HCT116 (cell line): ENCODE measurements at regions not wholly inside any gene's neighbourhood (a gene's known extent, or its start where the extent isn't known, plus 50 kb on each side); places are given as distances from the start of the nearest gene placed in this dataset.

Experiments
- CTCF ChIP-seq, 3 experiments: fragments of 200-600 bp in 1 of 3; sonication (generic) in 1 of 3; IDR thresholded peaks in 2 of 3; conservative IDR thresholded peaks in 1 of 3; 2 replicates each; pipeline ENCODE4 v1.5.1; 2012 to 2017; ENCODE audit warnings: low read depth in 2 of 3, low read length in 2 of 3, antibody characterized with exemption in 1 of 3, borderline replicate concordance in 1 of 3, control low read depth in 1 of 3, mild to moderate bottlenecking in 1 of 3, mixed read lengths in 1 of 3, mixed run types in 1 of 3, moderate library complexity in 1 of 3; ENCODE audit not compliant: insufficient read depth in 1 of 3
- EGR1 ChIP-seq: IDR thresholded peaks from 2 replicates; pipeline ENCODE4 v1.6.1; 2012; ENCODE audit warnings: low read depth
- EZH2 ChIP-seq: fragments of 200-600 bp; sonication (generic); IDR thresholded peaks from 2 replicates; pipeline ENCODE4 v1.6.1; 2017; ENCODE audit warnings: antibody characterized with exemption, mixed run types
- EZH2phosphoT487 ChIP-seq: fragments of 200-600 bp; IDR thresholded peaks from 2 replicates; pipeline ENCODE4 v1.6.1; 2018; ENCODE audit warnings: antibody characterized with exemption, borderline replicate concordance
- MAX ChIP-seq: IDR thresholded peaks from 2 replicates; pipeline ENCODE4 v1.6.1; 2012
- POLR2A ChIP-seq: IDR thresholded peaks from 2 replicates; pipeline ENCODE4 v1.7.0; 2011; ENCODE audit warnings: borderline replicate concordance; ENCODE audit not compliant: insufficient read depth, insufficient read length; ENCODE audit errors: extremely low read depth
- POLR2AphosphoS5 ChIP-seq: IDR thresholded peaks from 2 replicates; pipeline ENCODE4 v1.6.1; 2011; ENCODE audit warnings: mild to moderate bottlenecking, low read depth, low read length, moderate library complexity
- TCF7L2 ChIP-seq: IDR thresholded peaks from 2 replicates; pipeline ENCODE4 v1.7.0; 2011; ENCODE audit warnings: borderline replicate concordance, inconsistent platforms; ENCODE audit not compliant: insufficient read depth, insufficient read length; ENCODE audit errors: extremely low read depth
- YY1 ChIP-seq: IDR thresholded peaks from 2 replicates; pipeline ENCODE4 v1.6.1; 2011; ENCODE audit warnings: low read length, low read depth, moderate library complexity, mild to moderate bottlenecking; ENCODE audit not compliant: insufficient replicate concordance; ENCODE audit errors: extremely low read depth
- ZBTB33 ChIP-seq: IDR thresholded peaks from 2 replicates; pipeline ENCODE4 v1.6.1; 2011; ENCODE audit warnings: mild to moderate bottlenecking, low read length, moderate library complexity; ENCODE audit not compliant: insufficient replicate concordance; ENCODE audit errors: extremely low read depth
- ZFX ChIP-seq: fragments of 450-650 bp; IDR thresholded peaks from 2 replicates; pipeline ENCODE4 v1.6.1; 2017
- ZNF274 ChIP-seq: fragments of 200-500 bp; sonication (Bioruptor generic); IDR thresholded peaks from 2 replicates; pipeline ENCODE4 v1.6.1; 2014; ENCODE audit warnings: mild to moderate bottlenecking, low read depth, low read length, inconsistent platforms
- TF ChIP-seq, protein P1 (sequence below): IDR thresholded peaks from 2 replicates; pipeline ENCODE4 v1.6.1; 2012; ENCODE audit warnings: low read depth

- no peak for TF ChIP-seq POLR2AphosphoS5
- TF ChIP-seq POLR2A = no peak
- TF ChIP-seq YY1 = no peak
- no peak for TF ChIP-seq TCF7L2
- no peak for TF ChIP-seq ZNF274
- TF ChIP-seq, protein P1, sequence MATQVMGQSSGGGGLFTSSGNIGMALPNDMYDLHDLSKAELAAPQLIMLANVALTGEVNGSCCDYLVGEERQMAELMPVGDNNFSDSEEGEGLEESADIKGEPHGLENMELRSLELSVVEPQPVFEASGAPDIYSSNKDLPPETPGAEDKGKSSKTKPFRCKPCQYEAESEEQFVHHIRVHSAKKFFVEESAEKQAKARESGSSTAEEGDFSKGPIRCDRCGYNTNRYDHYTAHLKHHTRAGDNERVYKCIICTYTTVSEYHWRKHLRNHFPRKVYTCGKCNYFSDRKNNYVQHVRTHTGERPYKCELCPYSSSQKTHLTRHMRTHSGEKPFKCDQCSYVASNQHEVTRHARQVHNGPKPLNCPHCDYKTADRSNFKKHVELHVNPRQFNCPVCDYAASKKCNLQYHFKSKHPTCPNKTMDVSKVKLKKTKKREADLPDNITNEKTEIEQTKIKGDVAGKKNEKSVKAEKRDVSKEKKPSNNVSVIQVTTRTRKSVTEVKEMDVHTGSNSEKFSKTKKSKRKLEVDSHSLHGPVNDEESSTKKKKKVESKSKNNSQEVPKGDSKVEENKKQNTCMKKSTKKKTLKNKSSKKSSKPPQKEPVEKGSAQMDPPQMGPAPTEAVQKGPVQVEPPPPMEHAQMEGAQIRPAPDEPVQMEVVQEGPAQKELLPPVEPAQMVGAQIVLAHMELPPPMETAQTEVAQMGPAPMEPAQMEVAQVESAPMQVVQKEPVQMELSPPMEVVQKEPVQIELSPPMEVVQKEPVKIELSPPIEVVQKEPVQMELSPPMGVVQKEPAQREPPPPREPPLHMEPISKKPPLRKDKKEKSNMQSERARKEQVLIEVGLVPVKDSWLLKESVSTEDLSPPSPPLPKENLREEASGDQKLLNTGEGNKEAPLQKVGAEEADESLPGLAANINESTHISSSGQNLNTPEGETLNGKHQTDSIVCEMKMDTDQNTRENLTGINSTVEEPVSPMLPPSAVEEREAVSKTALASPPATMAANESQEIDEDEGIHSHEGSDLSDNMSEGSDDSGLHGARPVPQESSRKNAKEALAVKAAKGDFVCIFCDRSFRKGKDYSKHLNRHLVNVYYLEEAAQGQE = no peak
- TF ChIP-seq EZH2phosphoT487 = no peak
- no peak for TF ChIP-seq ZBTB33
- TF ChIP-seq CTCF (IDR thresholded peaks at IDR 0.05 in 2 of 3, conservative IDR thresholded peaks at IDR 0.05 in 1 of 3; ENCODE audit: borderline replicate concordance in 1 of 3, insufficient read depth in 1 of 3, low read depth in 2 of 3, low read length in 2 of 3) = no peak
- no peak for TF ChIP-seq EZH2
- TF ChIP-seq EGR1 = no peak
- TF ChIP-seq MAX = no peak
- no peak for TF ChIP-seq ZFX
Observed at GRCh38 chr9:13414349-13414748, 134.9 kb upstream of the MPDZ start.
